ENCODE measurements at regions not wholly inside any gene's neighbourhood (a gene's known extent, or its start where the extent isn't known, plus 50 kb on each side); places are given as distances from the start of the nearest gene placed in this dataset.
"Not testable (repeated sequence)": the region's sequence is repeated elsewhere in the genome, so short reads cannot be mapped to it uniquely, and the experiment has no call there.

- no peak for DNase-seq (ENCODE audit: low read depth in 2 of 2, low spot score in 1 of 2)
Measured at GRCh38 chr12:127144770-127145169, 1122.2 kb upstream of the TMEM132C start.

DNA sequence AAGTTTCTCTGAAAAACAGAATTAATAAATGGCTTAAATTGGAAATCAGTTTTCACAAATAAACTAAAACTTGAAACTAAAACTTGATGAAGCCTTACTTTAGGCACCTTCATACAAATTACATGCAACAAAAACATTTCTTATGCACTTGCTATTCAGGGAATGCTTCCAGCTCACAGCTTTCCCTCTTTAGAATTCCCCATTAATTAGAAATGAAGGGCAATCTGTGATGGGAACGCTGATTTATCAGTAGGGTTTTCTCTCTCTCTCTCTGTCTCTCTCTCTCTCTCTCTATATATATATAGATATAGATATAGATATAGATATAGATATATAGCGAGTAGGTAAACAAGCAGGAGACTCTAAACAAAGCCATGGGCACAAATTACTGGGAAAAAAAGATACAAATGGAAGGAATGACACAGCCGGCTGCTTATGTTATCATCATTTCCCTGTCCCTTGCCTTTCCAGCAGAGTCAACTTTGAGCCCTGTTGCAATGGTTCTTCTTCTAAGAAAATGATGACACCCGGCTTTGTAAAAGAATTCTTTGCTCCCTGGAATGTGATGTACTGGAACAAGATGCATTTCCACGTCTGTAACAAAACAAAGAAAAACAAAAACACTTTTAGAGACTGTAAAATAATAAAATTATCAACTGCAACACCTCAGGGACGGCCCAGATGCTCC lies 1121.6 kb upstream of the TMEM132C start:
- no peak for DNase-seq (ENCODE audit: low read depth in 2 of 2, low spot score in 1 of 2)

GRCh38 chr12:127145929-127146789 lies 1120.8 kb upstream of the TMEM132C start:
- peak; percentile 29 to 51 for DNase-seq (ENCODE audit: low read depth in 2 of 2, low spot score in 1 of 2)

DNA sequence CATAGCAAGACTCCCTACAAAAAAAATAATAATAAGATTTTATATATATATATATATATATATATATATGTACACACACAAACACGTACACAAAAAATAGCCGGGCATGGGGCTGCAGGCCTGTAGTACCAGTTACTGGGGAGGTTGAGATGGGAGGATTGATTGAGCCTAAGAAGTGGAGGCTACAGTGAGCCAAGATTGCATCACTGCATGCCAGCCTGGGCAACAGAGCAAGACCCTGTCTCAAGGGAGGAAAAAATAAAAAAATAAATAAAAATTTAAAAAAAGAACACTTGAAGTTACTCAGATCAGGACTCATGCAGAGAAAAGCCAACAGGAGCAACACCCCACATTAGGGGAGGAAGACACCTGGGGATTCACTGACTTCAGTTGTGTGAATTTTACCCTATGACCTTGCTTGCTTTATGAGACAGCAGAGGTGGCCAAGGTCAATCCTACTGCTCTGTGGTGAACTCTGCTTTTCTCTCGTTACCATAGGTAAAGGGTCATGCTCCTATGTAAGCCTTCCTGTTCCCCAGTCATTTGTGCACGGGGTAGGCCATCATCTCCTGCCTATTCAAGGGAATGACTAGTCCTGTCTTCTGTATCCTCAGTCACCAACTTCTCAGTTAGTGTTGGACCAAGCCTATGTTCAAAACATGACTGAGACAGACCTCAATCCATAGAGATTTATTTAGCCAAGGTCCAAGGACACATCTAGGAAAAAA lies 1119.8 kb upstream of the TMEM132C start:
- DNase-seq (ENCODE audit: low read depth in 2 of 2, low spot score in 1 of 2) = no peak

- no peak for DNase-seq (ENCODE audit: low read depth in 2 of 2, low spot score in 1 of 2)
Measured at GRCh38 chr12:127147724-127148123, 1119.2 kb upstream of the TMEM132C start.

- DNase-seq (ENCODE audit: low read depth in 2 of 2, low spot score in 1 of 2) = no peak
Measured at GRCh38 chr12:127148318-127148717, 1118.7 kb upstream of the TMEM132C start.

DNA sequence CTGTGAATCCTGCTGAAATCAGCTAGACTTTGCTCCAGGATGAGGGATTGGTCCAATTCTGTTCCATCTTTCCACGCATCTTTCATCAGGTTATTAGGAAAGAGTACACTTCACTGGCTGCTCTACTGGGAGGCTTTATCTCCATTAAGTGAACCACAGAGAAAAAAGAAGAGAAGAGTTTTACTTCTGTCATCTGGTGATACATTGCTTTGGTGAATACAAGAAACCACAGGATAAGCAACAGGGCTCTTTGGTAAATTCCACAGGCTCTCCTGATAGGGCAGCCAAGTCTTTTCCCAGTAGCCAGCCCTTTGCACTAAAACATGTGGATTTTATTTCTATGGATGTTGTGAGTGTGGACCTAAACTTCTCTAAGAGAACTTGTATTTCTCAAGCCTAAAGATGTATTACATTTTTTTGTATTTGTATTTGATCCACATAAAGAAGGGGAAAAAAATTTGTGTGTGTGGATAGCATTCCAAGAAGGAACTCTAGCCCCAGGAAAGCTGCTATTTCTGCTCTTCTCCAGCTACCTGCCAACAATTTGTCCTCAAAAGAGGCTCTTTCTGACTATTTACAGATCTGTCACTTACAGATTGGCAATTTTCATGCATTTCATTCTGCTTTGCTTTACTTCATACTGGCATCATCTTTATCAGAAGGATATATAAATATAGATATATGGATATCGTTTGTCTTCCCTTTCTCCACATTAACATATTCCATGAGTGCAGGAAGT lies 1117.6 kb upstream of the TMEM132C start:
- DNase-seq (ENCODE audit: low read depth in 2 of 2, low spot score in 1 of 2) = no peak

GRCh38 chr12:127150028-127150427 lies 1116.9 kb upstream of the TMEM132C start:
- DNase-seq (ENCODE audit: low read depth in 2 of 2, low spot score in 1 of 2) = no peak

GRCh38 chr12:127150479-127150878 lies 1116.5 kb upstream of the TMEM132C start:
- DNase-seq (ENCODE audit: low read depth in 2 of 2, low spot score in 1 of 2) = no peak

DNA sequence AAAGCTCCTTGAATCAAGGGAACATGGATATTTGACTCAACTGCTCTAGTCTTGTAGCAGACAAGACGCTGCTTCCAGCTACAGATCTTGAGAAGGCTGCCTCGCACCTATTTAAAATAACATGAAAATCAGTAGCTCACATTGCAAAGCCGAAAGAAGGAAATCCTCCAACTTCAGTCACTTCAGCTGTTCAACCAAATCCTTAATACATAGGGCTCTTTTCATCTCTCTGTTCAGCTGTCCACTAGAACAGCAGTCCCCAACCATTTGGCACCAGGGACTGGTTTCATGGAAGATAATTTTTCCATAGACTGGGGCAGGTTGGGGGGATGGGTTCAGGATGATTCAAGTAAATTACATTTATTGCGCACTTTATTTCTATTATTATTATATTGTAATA lies 1116.0 kb upstream of the TMEM132C start:
- DNase-seq (ENCODE audit: low read depth in 2 of 2, low spot score in 1 of 2) = no peak

- DNase-seq (ENCODE audit: low read depth in 2 of 2, low spot score in 1 of 2) = no peak
Measured at GRCh38 chr12:127153996-127154395, 1113.0 kb upstream of the TMEM132C start.

- DNase-seq (ENCODE audit: low read depth in 2 of 2, low spot score in 1 of 2) = not testable (repeated sequence)
Measured at GRCh38 chr12:127154830-127155229, 1112.1 kb upstream of the TMEM132C start.

GRCh38 chr12:127155935-127156619 lies 1110.9 kb upstream of the TMEM132C start:
- not testable (repeated sequence) for DNase-seq (ENCODE audit: low read depth in 2 of 2, low spot score in 1 of 2)

DNA sequence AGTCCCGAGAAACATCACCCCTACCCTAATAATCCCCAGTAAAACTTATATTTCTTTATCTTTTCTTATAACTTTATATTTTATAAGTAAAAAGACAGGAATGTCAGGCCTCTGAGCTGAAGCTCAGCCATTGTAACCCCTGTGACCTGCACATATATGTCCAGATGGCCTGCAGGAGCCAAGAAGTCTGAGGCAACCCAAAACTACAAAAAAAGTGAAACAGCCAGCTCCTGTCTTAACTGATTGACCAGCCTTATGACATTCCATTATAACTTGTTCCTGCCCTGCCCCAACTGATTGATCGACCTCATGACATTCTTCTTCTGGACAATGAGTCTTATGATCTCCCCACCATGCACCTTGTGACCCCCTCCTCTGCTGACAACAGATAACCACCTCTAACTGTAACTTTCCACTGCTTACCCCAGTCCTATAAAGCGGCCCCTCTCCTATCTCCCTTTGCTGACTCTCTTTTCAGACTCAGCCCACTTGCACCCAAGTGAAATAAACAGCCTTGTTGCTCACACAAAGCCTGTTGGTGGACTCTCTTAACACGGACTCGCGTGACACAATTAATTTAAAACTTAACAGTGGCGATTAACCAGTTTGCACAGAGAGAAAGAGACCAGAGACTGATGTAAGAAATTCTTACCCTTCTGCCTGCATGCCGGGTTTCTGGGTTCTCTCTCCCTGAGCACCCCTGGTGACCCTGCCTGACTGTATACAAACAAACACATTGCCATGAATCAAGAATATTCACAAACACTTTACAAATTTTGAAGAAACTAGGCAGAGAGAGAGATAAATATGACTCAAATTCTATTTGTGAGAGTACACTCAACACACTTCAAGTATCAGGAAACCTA lies 1109.2 kb upstream of the TMEM132C start:
- not testable (repeated sequence) for DNase-seq (ENCODE audit: low read depth in 2 of 2, low spot score in 1 of 2)

- no peak for DNase-seq (ENCODE audit: low read depth in 2 of 2, low spot score in 1 of 2)
Measured at GRCh38 chr12:127158385-127159061, 1108.4 kb upstream of the TMEM132C start.

DNA sequence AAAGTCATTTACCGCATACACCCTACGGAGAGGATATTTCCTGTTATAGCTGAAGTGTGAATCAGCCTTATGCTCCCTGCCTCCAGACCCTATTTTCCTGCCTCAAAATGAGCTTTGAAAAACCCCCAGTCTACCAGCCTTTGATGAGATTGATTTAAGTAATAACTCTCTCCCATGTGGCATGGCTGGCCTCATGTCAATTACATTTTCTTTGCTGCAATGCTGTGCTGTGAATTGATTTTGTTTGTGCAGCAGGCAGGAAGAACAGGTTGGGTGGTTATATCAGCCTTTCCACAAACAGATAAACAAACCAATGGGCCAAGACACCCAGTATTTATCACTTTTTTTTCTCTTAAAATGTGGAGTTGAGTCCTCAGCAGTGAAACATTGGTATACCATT lies 1105.5 kb upstream of the TMEM132C start:
- no peak for DNase-seq (ENCODE audit: low read depth in 2 of 2, low spot score in 1 of 2)

GRCh38 chr12:127162307-127162706 lies 1104.7 kb upstream of the TMEM132C start:
- no peak for DNase-seq (ENCODE audit: low read depth in 2 of 2, low spot score in 1 of 2)

DNA sequence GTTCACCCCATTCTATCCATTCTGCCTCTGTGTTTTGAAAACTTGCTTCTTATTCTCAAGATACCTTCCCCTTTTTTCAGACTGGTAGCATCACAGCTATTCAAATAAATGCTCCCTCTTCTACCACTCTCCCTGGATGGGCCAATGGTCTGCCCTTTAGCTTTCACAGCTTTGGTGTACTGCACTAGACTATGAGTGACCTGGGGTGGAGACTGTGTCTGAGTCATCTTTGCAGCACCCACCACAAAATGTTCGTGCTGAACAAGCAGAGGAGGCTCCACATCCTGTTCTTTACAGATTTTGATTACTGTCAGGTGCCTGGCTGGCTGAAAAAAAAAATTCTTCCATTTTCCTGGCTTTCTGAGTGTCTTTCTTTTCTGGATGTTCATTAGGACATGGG lies 1104.1 kb upstream of the TMEM132C start:
- DNase-seq (ENCODE audit: low read depth in 2 of 2, low spot score in 1 of 2) = peak in 1 of 2 donors; percentile 25

All from stimulated activated CD8-positive, alpha-beta memory T cell treated with anti-CD3 and anti-CD28 coated beads, Interleukin-4, amount 100 ng/mL, for 1 hour (primary cell).